ENCODE measurements at regions not wholly inside any gene's neighbourhood (a gene's known extent, or its start where the extent isn't known, plus 50 kb on each side); places are given as distances from the start of the nearest gene placed in this dataset.

- Histone ChIP-seq H3K27me3 (replicated peaks in 2 of 5; ENCODE audit: control insufficient read depth in 4 of 5, insufficient read depth in 5 of 5, low read length in 4 of 5) (peaks cover 0 to 7% (median 0%) of the 10 kb centered on the region in 5 experiments), H3K9me3 (ENCODE audit: control extremely low read depth in 1 of 5, control insufficient read depth in 4 of 5, insufficient read depth in 2 of 5, low read depth in 1 of 5, low read length in 4 of 5) (peaks cover 0 to 20% (median 9%) of the 10 kb centered on the region in 5 experiments), H3K4me3 (ENCODE audit: control insufficient read depth in 1 of 7, extremely low read depth in 1 of 7, insufficient read depth in 4 of 7, low read depth in 2 of 7, low read length in 6 of 7) (no peak overlapping the region), H3K4me1 (ENCODE audit: control extremely low read depth in 1 of 4, control insufficient read depth in 4 of 4, insufficient read depth in 4 of 4, low read length in 3 of 4) (no peaks in the 10 kb centered on the region), H3K27ac (ENCODE audit: insufficient read depth in 1 of 2, low read depth in 1 of 2, low read length in 2 of 2, poor library complexity in 1 of 2, severe bottlenecking in 2 of 2) (no peak overlapping the region), H3K36me3 (ENCODE audit: control insufficient read depth in 4 of 4, insufficient read depth in 4 of 4, low read length in 3 of 4) (no peaks in the 10 kb centered on the region)
- WGBS (ENCODE audit: insufficient coverage), result 94% methylated on average over 9 of the region's 9 CpGs
- POLR2A ChIA-PET, result no interaction called here
- CTCF ChIA-PET, result no interaction called here
- no peak for DNase-seq
Measured at GRCh38 chr2:10520154-10520553, 72.0 kb upstream of the ODC1 start.

- H3K27me3 ChIP-seq (replicated peaks in 2 of 5; ENCODE audit: control insufficient read depth in 4 of 5, insufficient read depth in 5 of 5, low read length in 4 of 5), result peaks cover 0 to 4% (median 0%) of the 10 kb centered on the region in 5 experiments
- no peak overlapping the region for H3K27ac ChIP-seq (ENCODE audit: insufficient read depth in 1 of 2, low read depth in 1 of 2, low read length in 2 of 2, poor library complexity in 1 of 2, severe bottlenecking in 2 of 2)
- H3K4me1 ChIP-seq (ENCODE audit: control extremely low read depth in 1 of 4, control insufficient read depth in 4 of 4, insufficient read depth in 4 of 4, low read length in 3 of 4), result no peaks in the 10 kb centered on the region
- no peak overlapping the region for H3K4me3 ChIP-seq (ENCODE audit: control insufficient read depth in 1 of 7, extremely low read depth in 1 of 7, insufficient read depth in 4 of 7, low read depth in 2 of 7, low read length in 6 of 7)
- ChIA-PET POLR2A (no interaction called here), CTCF (no interaction called here)
- peaks cover 0 to 27% (median 15%) of the 10 kb centered on the region in 5 experiments for H3K9me3 ChIP-seq (ENCODE audit: control extremely low read depth in 1 of 5, control insufficient read depth in 4 of 5, insufficient read depth in 2 of 5, low read depth in 1 of 5, low read length in 4 of 5)
- DNase-seq, result no peak
- no peaks in the 10 kb centered on the region for H3K36me3 ChIP-seq (ENCODE audit: control insufficient read depth in 4 of 4, insufficient read depth in 4 of 4, low read length in 3 of 4)
- 97% methylated on average over 8 of the region's 9 CpGs for WGBS (ENCODE audit: insufficient coverage)
Measured at GRCh38 chr2:10519394-10519740, 71.2 kb upstream of the ODC1 start.

- CTCF ChIA-PET, result no interaction called here
- Histone ChIP-seq H3K36me3 (ENCODE audit: control insufficient read depth in 4 of 4, insufficient read depth in 4 of 4, low read length in 3 of 4) (no peaks in the 10 kb centered on the region), H3K4me1 (ENCODE audit: control extremely low read depth in 1 of 4, control insufficient read depth in 4 of 4, insufficient read depth in 4 of 4, low read length in 3 of 4) (no peaks in the 10 kb centered on the region), H3K27ac (ENCODE audit: insufficient read depth in 1 of 2, low read depth in 1 of 2, low read length in 2 of 2, poor library complexity in 1 of 2, severe bottlenecking in 2 of 2) (no peak overlapping the region), H3K9me3 (ENCODE audit: control extremely low read depth in 1 of 5, control insufficient read depth in 4 of 5, insufficient read depth in 2 of 5, low read depth in 1 of 5, low read length in 4 of 5) (peaks cover 0 to 32% (median 18%) of the 10 kb centered on the region in 5 experiments), H3K27me3 (replicated peaks in 2 of 5; ENCODE audit: control insufficient read depth in 4 of 5, insufficient read depth in 5 of 5, low read length in 4 of 5) (peaks cover 0 to 4% (median 0%) of the 10 kb centered on the region in 5 experiments), H3K4me3 (ENCODE audit: control insufficient read depth in 1 of 7, extremely low read depth in 1 of 7, insufficient read depth in 4 of 7, low read depth in 2 of 7, low read length in 6 of 7) (no peak overlapping the region)
- WGBS (ENCODE audit: insufficient coverage), result 96% methylated on average over 19 of the region's 20 CpGs
- POLR2A ChIA-PET, result no interaction called here
- no peak for DNase-seq
Measured at GRCh38 chr2:10518470-10519393, 70.6 kb upstream of the ODC1 start.

GRCh38 chr2:10517351-10518043, 69.4 kb upstream of the ODC1 start:
- CTCF ChIA-PET, result no interaction called here

GRCh38 chr2:10515887-10516286, 67.8 kb upstream of the ODC1 start:
- POLR2A ChIA-PET, result no interaction called here
- Histone ChIP-seq H3K4me3 (ENCODE audit: control insufficient read depth in 1 of 7, extremely low read depth in 1 of 7, insufficient read depth in 4 of 7, low read depth in 2 of 7, low read length in 6 of 7) (no peak overlapping the region), H3K4me1 (ENCODE audit: control extremely low read depth in 1 of 4, control insufficient read depth in 4 of 4, insufficient read depth in 4 of 4, low read length in 3 of 4) (no peaks in the 10 kb centered on the region), H3K9me3 (ENCODE audit: control extremely low read depth in 1 of 5, control insufficient read depth in 4 of 5, insufficient read depth in 2 of 5, low read depth in 1 of 5, low read length in 4 of 5) (peaks cover 0 to 32% (median 18%) of the 10 kb centered on the region in 5 experiments), H3K27me3 (replicated peaks in 2 of 5; ENCODE audit: control insufficient read depth in 4 of 5, insufficient read depth in 5 of 5, low read length in 4 of 5) (peaks cover 0 to 4% (median 0%) of the 10 kb centered on the region in 5 experiments), H3K27ac (ENCODE audit: insufficient read depth in 1 of 2, low read depth in 1 of 2, low read length in 2 of 2, poor library complexity in 1 of 2, severe bottlenecking in 2 of 2) (no peak overlapping the region), H3K36me3 (ENCODE audit: control insufficient read depth in 4 of 4, insufficient read depth in 4 of 4, low read length in 3 of 4) (no peaks in the 10 kb centered on the region)
- CTCF ChIA-PET, result no interaction called here
- no CpG with 5 or more reads among the region's 1 CpG for WGBS (ENCODE audit: insufficient coverage)
- DNase-seq, result no peak

More at GRCh38 chr2:10517351-10518043, 69.4 kb upstream of the ODC1 start:
- H3K4me3 ChIP-seq (ENCODE audit: control insufficient read depth in 1 of 7, extremely low read depth in 1 of 7, insufficient read depth in 4 of 7, low read depth in 2 of 7, low read length in 6 of 7), result no peak overlapping the region
- POLR2A ChIA-PET, result no interaction called here
- DNase-seq, result no peak
- 97% methylated on average over 6 of the region's 9 CpGs for WGBS (ENCODE audit: insufficient coverage)
- peaks cover 0 to 4% (median 0%) of the 10 kb centered on the region in 5 experiments for H3K27me3 ChIP-seq (replicated peaks in 2 of 5; ENCODE audit: control insufficient read depth in 4 of 5, insufficient read depth in 5 of 5, low read length in 4 of 5)
- H3K9me3 ChIP-seq (ENCODE audit: control extremely low read depth in 1 of 5, control insufficient read depth in 4 of 5, insufficient read depth in 2 of 5, low read depth in 1 of 5, low read length in 4 of 5), result peaks cover 0 to 32% (median 18%) of the 10 kb centered on the region in 5 experiments
- H3K4me1 ChIP-seq (ENCODE audit: control extremely low read depth in 1 of 4, control insufficient read depth in 4 of 4, insufficient read depth in 4 of 4, low read length in 3 of 4), result no peaks in the 10 kb centered on the region
- no peak overlapping the region for H3K27ac ChIP-seq (ENCODE audit: insufficient read depth in 1 of 2, low read depth in 1 of 2, low read length in 2 of 2, poor library complexity in 1 of 2, severe bottlenecking in 2 of 2)
- H3K36me3 ChIP-seq (ENCODE audit: control insufficient read depth in 4 of 4, insufficient read depth in 4 of 4, low read length in 3 of 4), result no peaks in the 10 kb centered on the region

- DNase-seq, result no peak
- peaks cover 0 to 32% (median 18%) of the 10 kb centered on the region in 5 experiments for H3K9me3 ChIP-seq (ENCODE audit: control extremely low read depth in 1 of 5, control insufficient read depth in 4 of 5, insufficient read depth in 2 of 5, low read depth in 1 of 5, low read length in 4 of 5)
- no peak overlapping the region for H3K4me3 ChIP-seq (ENCODE audit: control insufficient read depth in 1 of 7, extremely low read depth in 1 of 7, insufficient read depth in 4 of 7, low read depth in 2 of 7, low read length in 6 of 7)
- no peaks in the 10 kb centered on the region for H3K36me3 ChIP-seq (ENCODE audit: control insufficient read depth in 4 of 4, insufficient read depth in 4 of 4, low read length in 3 of 4)
- POLR2A ChIA-PET, result no interaction called here
- H3K27me3 ChIP-seq (replicated peaks in 2 of 5; ENCODE audit: control insufficient read depth in 4 of 5, insufficient read depth in 5 of 5, low read length in 4 of 5), result peaks cover 0 to 4% (median 0%) of the 10 kb centered on the region in 5 experiments
- CTCF ChIA-PET, result no interaction called here
- no peaks in the 10 kb centered on the region for H3K4me1 ChIP-seq (ENCODE audit: control extremely low read depth in 1 of 4, control insufficient read depth in 4 of 4, insufficient read depth in 4 of 4, low read length in 3 of 4)
- H3K27ac ChIP-seq (ENCODE audit: insufficient read depth in 1 of 2, low read depth in 1 of 2, low read length in 2 of 2, poor library complexity in 1 of 2, severe bottlenecking in 2 of 2), result no peak overlapping the region
- WGBS (ENCODE audit: insufficient coverage), result 99% methylated on average over 8 of the region's 10 CpGs
Measured at GRCh38 chr2:10514743-10515142, 66.6 kb upstream of the ODC1 start.

GRCh38 chr2:10514273-10514672, 66.1 kb upstream of the ODC1 start:
- Histone ChIP-seq H3K27ac (ENCODE audit: insufficient read depth in 1 of 2, low read depth in 1 of 2, low read length in 2 of 2, poor library complexity in 1 of 2, severe bottlenecking in 2 of 2) (no peak overlapping the region), H3K27me3 (replicated peaks in 2 of 5; ENCODE audit: control insufficient read depth in 4 of 5, insufficient read depth in 5 of 5, low read length in 4 of 5) (peaks cover 0 to 4% (median 0%) of the 10 kb centered on the region in 5 experiments), H3K4me1 (ENCODE audit: control extremely low read depth in 1 of 4, control insufficient read depth in 4 of 4, insufficient read depth in 4 of 4, low read length in 3 of 4) (no peaks in the 10 kb centered on the region), H3K36me3 (ENCODE audit: control insufficient read depth in 4 of 4, insufficient read depth in 4 of 4, low read length in 3 of 4) (no peaks in the 10 kb centered on the region), H3K4me3 (ENCODE audit: control insufficient read depth in 1 of 7, extremely low read depth in 1 of 7, insufficient read depth in 4 of 7, low read depth in 2 of 7, low read length in 6 of 7) (no peak overlapping the region), H3K9me3 (ENCODE audit: control extremely low read depth in 1 of 5, control insufficient read depth in 4 of 5, insufficient read depth in 2 of 5, low read depth in 1 of 5, low read length in 4 of 5) (peaks cover 0 to 32% (median 18%) of the 10 kb centered on the region in 5 experiments)
- DNase-seq, result no peak
- 100% methylated on average over 2 of the region's 4 CpGs for WGBS (ENCODE audit: insufficient coverage)
- POLR2A ChIA-PET, result no interaction called here
- CTCF ChIA-PET, result no interaction called here

Data from common myeloid progenitor, CD34-positive (primary cell).